Jurkat, Clone E6-1 (cell line): ENCODE measurements at regions not wholly inside any gene's neighbourhood (a gene's known extent, or its start where the extent isn't known, plus 50 kb on each side); places are given as distances from the start of the nearest gene placed in this dataset.
"Not testable (repeated sequence)": the region's sequence is repeated elsewhere in the genome, so short reads cannot be mapped to it uniquely, and the experiment has no call there.

ENCODE experiments used
- DNase-seq: peaks from one replicate; pipeline ENCODE4 v3.0.0-alpha.2; 2011; ENCODE audit warnings: low read depth, low spot score
- H3K4me3 ChIP-seq: 2 replicates; pipeline ENCODE4 v1.5.1; 2011; ENCODE audit warnings: mild to moderate bottlenecking, low read length, control low read depth, moderate library complexity

DNA sequence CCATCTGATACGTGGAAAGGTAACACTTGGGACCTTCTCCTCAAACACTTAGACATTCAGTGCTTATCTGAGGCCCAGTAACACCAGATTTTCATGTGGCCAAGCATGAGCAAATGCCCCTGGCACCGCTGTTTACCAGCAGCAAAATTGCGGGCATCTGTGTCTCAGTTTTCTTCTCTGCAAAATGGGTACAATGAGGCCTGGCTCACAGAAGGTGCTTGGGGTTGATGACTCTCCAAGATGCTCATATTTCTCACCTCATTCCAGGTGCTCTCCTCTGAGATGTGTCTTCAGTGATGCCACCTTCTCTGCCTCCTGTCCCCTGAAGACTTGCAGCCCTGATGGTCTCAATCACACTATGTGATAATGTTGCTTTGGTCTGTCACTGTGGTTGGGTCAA is 321.7 kb downstream of the TSN start:
- H3K4me3 ChIP-seq: no peak overlapping the region
- DNase-seq: no peak

DNA sequence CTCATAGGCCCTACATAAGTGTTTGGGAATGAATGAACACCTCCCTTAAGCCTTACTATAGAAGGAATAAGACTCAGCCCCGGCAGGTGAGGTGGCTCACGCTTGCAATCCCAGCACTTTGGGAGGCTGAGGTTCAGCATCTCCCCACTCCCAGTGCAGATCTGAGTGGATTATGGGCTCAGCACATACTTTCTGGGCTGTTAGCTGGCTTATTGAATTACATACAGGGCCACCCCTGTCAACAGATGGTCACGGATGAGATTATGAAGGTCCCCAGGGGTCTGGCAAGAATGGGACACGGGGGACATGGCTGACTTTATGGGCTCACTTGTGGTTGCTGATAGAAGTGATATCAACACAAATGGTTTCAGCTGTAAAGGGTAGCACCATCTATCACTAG is 322.3 kb downstream of the TSN start:
- H3K4me3 ChIP-seq: no peak overlapping the region
- no peak for DNase-seq

DNA sequence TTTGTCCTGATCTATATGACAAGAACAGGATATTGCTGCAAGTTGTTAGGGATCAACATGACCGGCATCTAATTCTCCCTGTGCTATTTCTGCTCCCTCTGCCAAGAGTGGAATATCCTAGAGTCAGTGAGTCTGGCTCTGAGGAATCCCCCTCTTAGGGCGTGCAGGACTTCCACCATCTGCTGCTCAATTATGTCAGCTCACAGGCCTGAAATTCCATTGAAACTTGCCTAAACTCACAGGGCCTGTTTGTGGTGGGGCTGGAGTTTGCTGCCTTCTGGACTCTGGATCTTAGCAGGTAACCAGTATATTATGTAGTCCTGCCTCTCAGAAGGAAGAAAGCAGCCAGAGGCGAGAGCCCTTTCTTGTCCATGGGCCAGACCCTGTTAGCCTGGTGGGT is 323.0 kb downstream of the TSN start:
- no peak for DNase-seq
- H3K4me3 ChIP-seq: no peak overlapping the region

DNA sequence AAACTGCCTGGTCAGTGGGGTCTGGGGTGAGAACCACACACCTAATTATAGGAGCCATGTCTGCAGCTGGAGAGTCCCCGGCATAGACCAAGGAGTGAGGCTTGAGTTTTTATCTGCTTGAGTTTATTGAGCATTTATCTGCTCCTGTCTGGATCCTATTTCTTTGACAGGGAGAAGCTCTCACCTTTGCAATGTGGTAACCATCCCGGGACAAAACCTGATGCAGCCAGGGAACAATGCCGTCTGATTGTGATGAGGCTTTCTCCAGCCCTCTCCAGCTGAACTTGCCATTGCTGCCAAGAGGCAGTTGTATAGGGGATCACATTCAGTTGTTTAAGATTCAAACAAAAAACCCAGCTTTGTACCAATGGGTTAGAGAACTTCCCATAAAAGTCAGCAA is 324.4 kb downstream of the TSN start:
- no peak for DNase-seq

DNA sequence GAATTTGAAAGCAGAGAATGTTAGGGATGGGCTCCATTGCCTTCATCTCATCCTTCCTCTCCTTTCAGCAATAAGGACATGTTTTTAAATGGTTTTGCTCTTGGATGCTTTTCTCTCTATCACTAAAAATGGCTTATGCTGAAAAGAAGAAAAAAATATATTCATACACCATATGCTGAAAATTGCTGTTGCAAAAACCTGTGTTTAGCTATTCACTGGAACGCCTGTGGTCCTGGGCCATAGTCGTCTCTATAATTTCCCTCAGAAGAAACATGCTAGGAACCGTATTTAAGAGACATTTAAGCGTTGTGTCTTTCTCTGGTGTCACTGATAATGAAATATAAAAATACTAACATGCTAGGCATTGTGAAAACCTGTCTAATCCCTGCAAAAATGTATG is 324.9 kb downstream of the TSN start:
- no peak overlapping the region for H3K4me3 ChIP-seq
- no peak for DNase-seq

More for the DNA sequence above, 324.4 kb downstream of the TSN start:
- no peak overlapping the region for H3K4me3 ChIP-seq

DNA sequence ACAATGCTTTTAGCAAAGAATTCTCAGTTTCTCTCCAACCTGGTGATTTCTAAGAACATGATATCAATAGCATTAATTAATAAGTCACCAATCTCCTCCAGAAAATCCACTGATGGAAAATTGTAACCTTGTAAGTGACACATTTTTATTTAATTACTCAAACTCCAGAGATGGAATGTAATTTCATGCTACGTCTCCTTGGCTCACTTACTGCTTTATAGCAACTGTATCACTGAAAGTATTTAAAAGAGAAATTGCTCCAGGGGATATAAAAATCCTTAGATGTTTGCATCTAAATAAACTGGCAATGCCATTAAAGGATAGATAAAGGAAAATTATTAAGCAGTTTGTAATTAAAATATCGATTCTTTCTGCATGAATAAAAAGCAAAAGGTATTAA is 325.4 kb downstream of the TSN start:
- H3K4me3 ChIP-seq: no peak overlapping the region
- no peak for DNase-seq

DNA sequence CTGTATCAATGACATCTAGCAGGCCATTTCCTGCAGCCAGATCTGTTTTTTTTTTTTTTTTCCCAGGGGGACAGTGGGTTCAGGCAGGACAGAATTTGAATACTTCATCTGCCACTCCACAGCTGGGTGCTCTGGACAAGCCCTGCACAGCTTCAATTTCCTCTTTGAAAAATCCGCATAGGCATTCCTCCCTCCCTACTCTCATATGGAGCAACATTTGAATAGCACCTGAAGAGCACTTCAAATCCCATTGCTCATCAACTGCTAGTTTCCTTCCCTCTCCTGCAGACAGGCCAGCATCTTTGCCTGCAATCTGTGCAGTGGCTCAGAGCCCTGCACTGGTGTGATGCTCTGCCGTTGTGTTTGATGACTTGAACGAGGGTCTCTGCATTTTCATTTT is 326.3 kb downstream of the TSN start:
- no peak for DNase-seq
- no peak overlapping the region for H3K4me3 ChIP-seq

DNA sequence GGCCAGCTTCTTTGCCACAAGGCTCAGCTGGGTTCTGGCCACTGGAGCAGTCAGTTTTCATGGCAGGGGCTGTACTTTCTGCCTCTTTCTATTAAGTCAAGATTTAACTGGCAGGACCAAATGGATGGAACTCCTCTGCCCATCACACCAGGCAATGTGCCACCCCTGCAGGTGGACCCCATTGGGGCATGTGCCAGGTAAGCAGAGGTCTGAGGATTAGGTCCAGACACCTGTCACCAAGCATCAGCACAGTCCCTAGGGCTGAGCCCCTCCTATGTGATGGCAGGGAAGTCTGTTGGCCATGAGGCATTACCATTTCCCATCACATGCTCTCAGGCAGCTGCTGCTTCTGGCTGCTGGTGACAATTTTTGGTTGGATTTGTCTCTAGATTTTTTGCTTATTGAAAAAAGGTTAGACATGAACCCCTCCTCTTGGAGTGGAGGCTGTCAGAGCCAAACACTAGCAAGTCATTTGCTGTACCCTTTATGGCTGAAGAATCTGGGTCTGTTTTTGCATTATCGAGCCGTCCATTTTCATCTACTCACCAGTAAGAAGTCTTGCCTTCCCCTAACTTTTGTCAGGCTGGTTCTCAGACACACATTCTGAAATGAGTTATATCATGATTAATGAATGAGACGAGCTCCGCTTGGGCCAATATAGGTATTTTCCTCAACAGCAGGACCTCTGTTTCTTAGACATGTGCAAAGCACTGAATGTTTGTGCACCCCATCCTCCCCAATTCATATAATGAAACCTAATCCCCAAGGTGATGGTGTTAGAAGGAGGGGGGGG is 328.0 kb downstream of the TSN start:
- no peak for DNase-seq
- no peak overlapping the region for H3K4me3 ChIP-seq

DNA sequence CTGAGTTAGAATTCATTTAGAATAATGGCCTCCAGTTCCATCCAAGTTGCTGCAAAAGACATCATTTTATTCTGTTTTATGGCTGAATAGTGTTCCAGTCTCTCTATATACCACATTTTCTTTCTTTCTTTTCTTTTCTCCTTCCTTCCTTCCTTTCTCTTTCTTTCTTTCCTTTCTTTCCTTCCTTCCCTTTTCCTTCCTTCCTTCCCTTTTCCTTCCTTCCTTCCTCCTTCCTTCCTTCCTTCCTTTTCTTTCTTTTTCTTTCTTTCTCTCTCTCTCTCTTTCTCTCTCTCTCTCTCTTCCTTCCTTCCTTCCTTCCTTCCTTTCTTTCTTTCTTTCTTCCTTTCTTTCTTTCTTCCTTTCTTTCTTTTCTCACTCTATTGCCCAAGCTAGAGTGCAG is 330.2 kb downstream of the TSN start:
- not testable (repeated sequence) for DNase-seq, H3K4me3 ChIP-seq

DNA sequence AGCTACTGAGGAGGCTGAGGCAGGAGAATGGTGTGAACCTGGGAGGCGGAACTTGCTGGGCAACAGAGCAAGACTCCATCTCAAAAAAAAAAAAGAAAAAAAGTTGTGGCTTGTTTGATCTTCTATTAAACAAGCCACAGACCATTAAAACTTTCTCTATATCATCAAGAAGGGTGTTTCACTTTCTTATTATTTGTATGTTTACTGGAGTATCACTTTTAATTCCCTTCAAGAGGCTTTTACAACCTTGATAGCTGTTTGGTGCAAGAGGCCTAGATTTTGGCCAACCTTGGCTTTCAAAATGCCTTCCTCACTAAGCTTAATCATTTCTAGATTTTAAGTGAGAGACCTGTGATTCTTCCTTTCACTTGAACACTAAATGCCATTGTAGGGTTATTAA is 339.1 kb downstream of the TSN start:
- no peak overlapping the region for H3K4me3 ChIP-seq
- DNase-seq: no peak

DNA sequence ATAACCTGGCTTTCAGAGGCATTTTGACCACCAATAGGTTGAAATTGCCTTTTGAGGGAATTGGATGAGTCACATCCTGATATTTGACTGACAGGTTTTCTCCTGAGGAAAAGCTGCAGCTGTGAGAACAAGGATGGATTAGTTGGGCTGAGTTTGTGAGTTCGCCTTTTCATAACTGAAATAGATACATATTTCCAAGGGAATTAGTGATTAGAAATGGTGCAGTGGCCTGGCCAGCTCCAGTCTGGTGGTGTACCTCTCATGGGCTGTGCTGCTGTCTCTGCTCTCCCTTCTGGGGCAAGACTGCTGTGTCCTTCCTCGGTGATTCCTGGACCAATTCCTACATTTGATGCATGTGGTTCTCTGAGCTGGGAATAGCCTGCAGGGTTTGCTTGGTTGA is 341.3 kb downstream of the TSN start:
- H3K4me3 ChIP-seq: no peak overlapping the region
- no peak for DNase-seq

DNA sequence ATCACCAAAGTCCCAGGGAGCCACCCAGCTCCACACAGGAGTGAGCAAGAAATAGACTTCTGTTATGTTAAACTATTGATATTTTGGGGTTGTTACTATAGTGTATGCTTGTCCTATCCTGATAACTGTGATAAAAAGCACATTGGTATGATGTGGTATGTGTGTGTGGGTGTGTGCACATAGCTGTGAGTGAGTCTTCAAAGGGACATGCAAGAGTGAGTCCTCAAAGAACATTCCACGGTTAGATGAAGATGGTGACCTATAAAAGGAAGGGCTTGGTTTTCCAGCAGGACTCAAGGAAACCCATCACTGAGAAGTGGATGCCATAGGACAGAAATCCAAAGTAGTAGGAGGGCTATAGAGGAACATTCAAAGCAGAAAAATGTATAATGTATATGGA is 342.9 kb downstream of the TSN start:
- no peak for DNase-seq
- no peak overlapping the region for H3K4me3 ChIP-seq

DNA sequence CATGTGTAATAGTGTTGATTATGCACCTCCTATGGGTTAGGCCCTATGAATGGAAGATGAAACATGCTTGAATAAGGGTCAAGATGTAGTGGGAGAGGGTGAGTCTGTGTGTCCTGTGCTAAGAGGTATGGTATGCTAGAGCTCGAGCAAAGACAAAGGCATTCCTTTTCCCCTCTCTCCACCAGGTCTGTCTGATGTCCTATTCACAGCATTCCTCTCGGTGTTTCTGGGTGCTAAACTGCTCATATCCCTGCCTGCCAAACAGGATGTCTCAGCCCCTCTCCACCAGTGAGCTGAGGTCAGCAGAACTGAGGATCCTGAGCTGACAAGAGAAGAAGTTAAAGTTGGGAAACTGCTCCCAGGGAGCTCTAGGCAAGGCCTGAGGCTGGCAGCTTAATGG is 344.9 kb downstream of the TSN start:
- DNase-seq: no peak
- no peak overlapping the region for H3K4me3 ChIP-seq

DNA sequence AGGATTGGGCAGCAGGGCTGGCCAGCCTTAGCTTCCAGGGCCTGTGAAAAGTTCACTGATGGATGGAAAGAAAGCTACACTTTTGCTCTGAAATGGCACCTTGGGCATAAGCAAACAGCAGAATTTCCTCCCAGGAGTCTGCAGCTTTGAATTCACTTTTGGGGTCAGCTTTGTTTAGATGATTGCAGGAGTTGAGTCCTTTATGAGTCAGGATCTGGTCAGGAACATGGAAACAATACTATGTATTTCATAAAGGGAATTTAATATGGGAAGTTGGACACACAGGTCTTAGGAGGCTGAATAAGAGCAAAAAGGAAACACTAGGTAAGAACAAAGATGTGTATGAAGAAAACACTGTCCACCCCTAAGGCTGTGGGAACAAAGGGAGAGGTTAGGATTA is 345.3 kb downstream of the TSN start:
- H3K4me3 ChIP-seq: no peak overlapping the region
- no peak for DNase-seq

DNA sequence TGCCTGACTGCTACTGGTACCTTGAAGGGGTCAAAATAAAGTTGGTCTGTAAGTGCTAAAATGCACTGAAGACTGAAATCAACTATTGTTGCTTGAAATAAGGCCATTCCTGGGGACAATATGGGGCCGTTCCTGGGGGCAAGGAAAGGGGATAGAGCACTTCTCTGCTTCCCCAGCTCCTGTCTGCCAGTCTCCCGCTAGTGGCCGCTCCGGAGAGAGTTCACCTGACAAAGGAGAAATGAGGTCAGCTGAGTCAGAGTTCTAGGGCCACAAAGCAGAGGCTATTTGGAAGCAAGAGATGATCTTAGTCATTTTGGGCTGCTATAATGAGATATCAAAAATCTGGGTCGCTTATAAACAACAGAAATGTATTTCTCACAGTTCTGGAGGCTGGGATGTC is 345.9 kb downstream of the TSN start:
- no peak for DNase-seq
- H3K4me3 ChIP-seq: no peak overlapping the region

DNA sequence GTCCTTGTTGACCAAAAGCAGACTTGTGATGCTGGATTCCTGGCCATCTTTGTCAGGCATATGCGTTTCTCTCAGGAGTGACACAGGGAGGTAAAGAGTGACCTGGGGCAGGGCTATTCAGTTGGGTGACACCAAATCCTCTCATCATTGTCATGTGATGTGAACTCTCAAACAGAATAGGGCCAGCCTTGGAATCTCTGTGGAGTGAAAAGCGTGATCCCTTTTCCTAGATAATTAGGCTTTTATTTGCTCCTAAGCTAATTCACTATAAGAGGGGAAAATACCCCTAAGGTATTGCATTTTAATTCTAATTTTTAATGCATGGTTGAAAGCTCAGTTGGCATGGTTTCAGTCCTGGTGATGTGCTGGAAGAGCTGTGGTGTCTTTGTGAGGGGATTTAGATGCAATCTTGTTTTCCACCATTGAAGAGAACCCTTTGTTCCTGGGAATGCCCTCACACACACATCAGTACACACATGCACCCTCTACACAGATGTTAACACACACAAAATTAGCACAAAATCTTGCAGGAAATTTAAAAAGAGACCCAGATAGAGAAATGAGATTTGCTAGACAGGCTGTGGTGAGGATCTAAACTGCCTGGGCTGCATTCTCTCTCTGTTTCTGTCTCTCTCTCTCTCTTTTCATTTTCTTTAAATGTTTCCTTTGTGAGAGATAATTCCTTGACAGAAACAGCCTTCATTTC is 349.9 kb downstream of the TSN start:
- no peak for DNase-seq
- H3K4me3 ChIP-seq: no peak overlapping the region

DNA sequence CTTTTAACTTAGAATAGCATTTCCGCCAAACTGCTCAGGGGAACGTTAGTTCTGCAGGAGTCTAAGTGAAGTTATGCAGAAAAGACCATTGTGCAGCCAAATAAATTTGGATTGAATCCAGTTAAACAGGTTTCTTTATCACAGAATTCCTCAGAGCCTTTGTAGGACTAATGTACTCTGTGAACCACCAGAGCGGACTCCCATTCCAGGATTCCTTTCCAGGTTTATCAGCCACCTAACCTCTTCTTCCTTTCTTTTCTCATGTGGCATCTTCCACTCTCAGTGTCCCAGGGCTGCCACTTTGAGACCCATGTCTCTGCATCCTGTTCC is 350.4 kb downstream of the TSN start:
- no peak for DNase-seq
- H3K4me3 ChIP-seq: no peak overlapping the region

DNA sequence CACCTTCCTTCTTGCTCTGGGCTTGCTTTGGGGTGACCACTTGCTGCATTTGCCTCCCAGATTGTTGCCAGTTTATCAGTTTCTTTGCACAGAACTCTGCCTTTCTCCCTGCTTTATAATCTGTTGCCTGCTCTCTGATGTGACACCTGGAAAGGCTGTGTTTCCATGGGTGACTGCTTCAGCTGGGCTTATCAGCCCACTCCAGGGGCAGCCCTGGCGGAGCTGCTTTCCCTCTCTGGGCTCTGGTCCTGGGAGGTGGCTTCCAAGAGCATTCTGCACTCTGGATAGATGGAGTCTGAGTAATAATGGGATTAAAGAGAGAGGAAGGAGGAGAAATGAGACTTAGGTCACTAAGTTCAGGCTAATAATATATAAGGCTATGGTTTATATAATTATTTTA is 352.7 kb downstream of the TSN start:
- DNase-seq: no peak

DNA sequence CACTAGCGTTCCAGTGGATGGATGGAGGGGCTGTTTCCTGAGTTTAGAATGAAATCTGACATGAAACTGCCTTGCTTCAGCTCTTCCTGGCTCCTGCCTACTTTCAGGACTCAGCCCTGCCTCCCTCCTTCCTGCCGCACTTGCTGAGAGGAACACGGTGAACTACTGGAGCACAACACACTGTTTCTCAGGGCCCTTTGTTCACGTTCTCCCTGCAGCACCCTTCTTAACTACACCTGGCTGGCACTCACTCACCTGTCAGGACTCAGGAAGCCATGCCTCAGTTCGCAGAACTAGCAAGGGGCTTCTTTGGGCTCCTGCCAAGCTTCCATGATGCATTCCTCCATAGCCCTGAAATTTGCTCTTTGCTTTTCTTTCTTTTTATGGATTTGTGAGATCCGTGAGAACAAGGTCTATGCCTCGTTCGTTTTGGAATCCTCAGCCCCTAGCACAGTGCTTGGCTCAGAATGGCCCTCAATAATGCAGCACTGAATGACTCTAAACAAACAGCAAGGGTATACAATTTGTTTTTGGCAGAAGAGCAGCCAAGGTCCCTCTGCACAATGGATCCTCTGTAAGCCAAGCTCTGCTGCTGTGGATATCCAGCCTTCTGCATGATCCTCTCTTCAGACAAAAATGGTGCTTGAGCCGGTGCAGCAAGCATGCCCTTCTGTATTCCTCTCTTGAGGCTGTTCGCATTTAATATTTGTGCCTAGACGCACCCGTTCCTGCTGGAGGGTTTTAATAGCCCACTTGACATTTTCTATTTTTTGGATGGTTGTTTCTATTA is 357.0 kb downstream of the TSN start:
- H3K4me3 ChIP-seq: no peak overlapping the region
- DNase-seq: no peak

More for the DNA sequence above, 352.7 kb downstream of the TSN start:
- no peak overlapping the region for H3K4me3 ChIP-seq

DNA sequence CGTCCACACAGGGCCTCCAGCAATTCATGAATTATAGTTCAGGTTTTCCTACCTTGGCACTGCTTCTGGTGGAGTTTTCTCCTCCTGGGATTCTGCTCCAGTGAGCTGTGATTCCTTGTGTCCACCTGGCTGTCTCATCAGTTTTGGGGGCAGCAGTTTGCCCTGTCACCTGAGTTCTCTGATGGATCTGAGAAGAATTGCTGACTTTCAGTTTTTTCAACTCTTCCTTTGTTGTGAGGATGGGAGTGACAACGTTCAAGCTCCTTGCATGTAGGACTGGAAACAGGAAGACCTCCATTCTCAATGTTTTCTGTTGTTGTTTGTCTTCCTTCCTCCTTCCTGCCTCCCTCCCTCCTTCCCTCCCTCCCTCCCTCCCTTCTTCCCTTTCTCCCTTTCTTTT is 359.0 kb downstream of the TSN start:
- H3K4me3 ChIP-seq: no peak overlapping the region
- no peak for DNase-seq
